ENCODE measurements at regions not wholly inside any gene's neighbourhood (a gene's known extent, or its start where the extent isn't known, plus 50 kb on each side); places are given as distances from the start of the nearest gene placed in this dataset.

DNA sequence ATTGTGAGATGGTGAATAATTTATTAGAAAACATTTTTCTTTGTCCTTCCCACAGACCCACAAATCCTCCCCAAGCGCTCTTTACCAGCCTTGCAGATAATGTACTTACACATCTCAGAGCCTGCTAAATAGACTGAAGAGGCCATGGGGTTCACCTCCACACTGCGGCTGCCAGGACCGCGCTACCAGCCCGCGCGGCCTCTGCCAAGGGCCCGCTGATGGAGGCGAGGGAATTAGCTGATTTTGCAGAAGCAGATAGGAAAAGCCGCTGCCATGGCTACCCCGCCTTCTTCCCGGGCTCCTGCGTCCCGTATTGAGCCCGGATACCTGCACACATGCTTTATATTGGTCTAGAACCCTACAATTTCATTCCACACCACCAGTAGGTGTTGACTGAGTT, 248.0 kb upstream of the FOXD3 start:
- H3K27ac ChIP-seq = no peak overlapping the region
- peak overlapping the region in 6 of 12 donors; percentile 15 to 48 (median 44) for H3K4me3 ChIP-seq
- ATAC-seq (peak in 1 of 4 donors; percentile 13), DNase-seq (no peak)
- TF ChIP-seq CTCF (IDR thresholded peaks at IDR 0.05) (peak in 1 of 12 donors; percentile 2), POLR2A (IDR thresholded peaks at IDR 0.05) (no peak)
- intact Hi-C loops (cut with DNase I) = loop anchor here in 3 of 10 donors (5.0 to 10.0 kb wide), 2 partner anchors 100 to 112 kb away; no protein-coding TSS in a partner anchor
- no peaks in the 10 kb centered on the region for H3K36me3 ChIP-seq
- H3K4me1 ChIP-seq = peaks cover 0 to 5% (median 0%) of the 10 kb centered on the region in 12 donors
- H3K9me3 ChIP-seq = peaks cover 0 to 16% (median 0%) of the 10 kb centered on the region in 12 donors
- peaks cover 0 to 68% (median 31%) of the 10 kb centered on the region in 9 donors for H3K27me3 ChIP-seq
- 33 to 64% (median 49%) methylated on average over 14 to 15 of the region's 15 CpGs for WGBS, 4 donors

DNA sequence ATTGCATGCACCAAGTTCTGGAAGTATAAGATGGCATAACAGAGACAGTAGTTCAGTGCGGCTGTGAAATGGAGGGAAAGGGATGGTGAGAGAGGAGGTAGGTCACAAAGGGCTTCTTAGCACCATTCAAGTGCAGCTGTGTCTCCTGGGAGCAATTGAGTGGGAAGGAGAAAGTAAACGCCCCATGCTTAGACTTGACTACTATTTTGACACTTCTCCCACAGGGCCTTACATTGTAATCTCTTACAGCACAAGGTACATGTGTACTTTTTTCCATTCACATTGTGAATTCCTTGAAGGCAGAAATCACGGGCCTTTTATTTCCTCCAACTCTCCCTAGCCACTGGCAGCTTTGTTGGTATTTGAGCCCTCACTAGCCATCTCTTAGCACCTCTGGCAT, 239.6 kb upstream of the FOXD3 start:
- H3K27me3 ChIP-seq = peaks cover 0 to 33% (median 3%) of the 10 kb centered on the region in 9 donors
- no peak for DNase-seq
- no peaks in the 10 kb centered on the region for H3K4me1 ChIP-seq
- no peak overlapping the region for H3K27ac ChIP-seq
- H3K9me3 ChIP-seq = peaks cover 0 to 5% (median 0%) of the 10 kb centered on the region in 12 donors
- 55 to 66% (median 60%) methylated on average over 3 of the region's 3 CpGs for WGBS, 4 donors
- H3K36me3 ChIP-seq = no peaks in the 10 kb centered on the region
- no peak for ATAC-seq
- H3K4me3 ChIP-seq = no peak overlapping the region
- TF ChIP-seq POLR2A (IDR thresholded peaks at IDR 0.05) (no peak), CTCF (IDR thresholded peaks at IDR 0.05) (no peak)
- intact Hi-C loops (cut with DNase I) = no loop called here

DNA sequence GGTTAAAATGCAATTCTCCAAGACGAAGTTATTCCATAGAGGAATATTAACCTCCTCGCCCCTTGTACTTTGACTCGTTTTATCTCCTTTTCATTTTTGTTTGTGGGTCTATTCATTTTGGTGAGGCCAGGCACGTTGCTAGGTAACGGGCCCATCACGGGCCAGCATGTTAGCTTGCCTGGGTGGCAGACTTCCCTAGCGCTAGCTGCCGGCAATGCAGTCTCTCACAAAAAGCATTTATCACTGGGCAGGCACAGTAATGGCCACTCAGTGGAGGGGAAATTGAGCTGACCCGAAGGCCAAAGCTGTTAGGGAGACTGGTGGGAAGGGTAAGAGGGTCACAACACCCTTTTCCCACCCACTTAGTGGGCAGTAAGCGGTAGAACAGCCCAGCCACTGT, 234.4 kb upstream of the FOXD3 start:
- no peak for TF ChIP-seq CTCF (IDR thresholded peaks at IDR 0.05)
- WGBS, 4 donors = 38 to 40% (median 39%) methylated on average over 10 of the region's 10 CpGs
- ATAC-seq (no peak), DNase-seq (no peak)
- Histone ChIP-seq H3K9me3 (no peaks in the 10 kb centered on the region), H3K27ac (no peak overlapping the region), H3K4me1 (no peaks in the 10 kb centered on the region), H3K36me3 (no peaks in the 10 kb centered on the region), H3K27me3 (peaks cover 0 to 28% (median 0%) of the 10 kb centered on the region in 9 donors), H3K4me3 (no peak overlapping the region)
- intact Hi-C loops (cut with DNase I) = no loop called here

DNA sequence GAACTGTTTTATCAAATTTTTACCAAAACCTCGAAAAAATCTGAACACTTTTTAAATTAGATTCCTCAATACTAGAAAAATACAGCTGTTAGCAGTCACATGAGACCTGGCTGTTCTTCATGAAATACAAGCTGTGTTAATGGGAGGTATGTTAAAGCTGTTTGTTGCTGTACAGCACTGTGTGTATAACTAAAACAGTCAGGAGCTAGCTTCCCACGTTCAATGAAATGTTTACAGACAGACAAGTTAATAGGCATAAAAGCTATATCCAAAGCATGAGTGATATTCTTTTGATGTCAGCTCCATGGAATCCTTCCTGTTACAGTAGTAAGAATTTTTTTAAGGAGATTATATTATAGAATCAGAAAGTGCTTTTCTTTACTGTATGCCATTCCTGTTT, 223.2 kb upstream of the FOXD3 start:
- Histone ChIP-seq H3K27me3 (peaks cover 0 to 14% (median 0%) of the 10 kb centered on the region in 9 donors), H3K27ac (no peak overlapping the region), H3K4me1 (no peaks in the 10 kb centered on the region), H3K4me3 (no peak overlapping the region), H3K9me3 (no peaks in the 10 kb centered on the region), H3K36me3 (no peaks in the 10 kb centered on the region)
- intact Hi-C loops (cut with DNase I) = no loop called here
- WGBS, 4 donors = 40 to 54% (median 44%) methylated on average over 2 of the region's 2 CpGs
- DNase-seq (no peak), ATAC-seq (no peak)
- TF ChIP-seq POLR2A (IDR thresholded peaks at IDR 0.05) (no peak), CTCF (IDR thresholded peaks at IDR 0.05) (no peak)
